GM23338 (cell line): ENCODE measurements at regions not wholly inside any gene's neighbourhood (a gene's known extent, or its start where the extent isn't known, plus 50 kb on each side); places are given as distances from the start of the nearest gene placed in this dataset.

Experiments
- ATAC-seq: fragments of 200-7000 bp; cut with Tn5 transposase; 3 replicates; pipeline ENCODE4 v1.9.1; 2020
- DNase-seq: peaks from one replicate; pipeline ENCODE4 v3.0.0-alpha.2; 2015; ENCODE audit warnings: low spot score
- H2AFZ ChIP-seq: fragments of 200-600 bp; sonication (generic); 2 replicates; pipeline ENCODE4 v1.8.0; 2016; ENCODE audit warnings: antibody characterized with exemption, mild to moderate bottlenecking, moderate library complexity
- H3F3A ChIP-seq: fragments of 200-600 bp; sonication (generic); replicated peaks from 2 replicates; pipeline ENCODE4 v1.8.0; 2017; ENCODE audit warnings: antibody characterized with exemption, mixed run types, low read depth
- H3K27ac ChIP-seq: fragments of 200-600 bp; sonication (generic); 2 replicates; pipeline ENCODE4 v1.6.1; 2016; ENCODE audit warnings: low read depth
- H3K27me3 ChIP-seq: fragments of 200-600 bp; sonication (generic); 2 replicates; pipeline ENCODE4 v1.8.0; 2016; ENCODE audit warnings: mild to moderate bottlenecking, mixed run types, moderate library complexity; ENCODE audit not compliant: insufficient read depth
- H3K36me3 ChIP-seq: fragments of 200-600 bp; sonication (generic); 2 replicates; pipeline ENCODE4 v1.8.0; 2016; ENCODE audit warnings: mild to moderate bottlenecking; ENCODE audit not compliant: insufficient read depth
- H3K4me1 ChIP-seq: fragments of 200-600 bp; sonication (generic); 2 replicates; pipeline ENCODE4 v1.8.0; 2016; ENCODE audit warnings: mild to moderate bottlenecking, moderate library complexity; ENCODE audit not compliant: insufficient read depth
- H3K4me2 ChIP-seq: fragments of 200-600 bp; sonication (generic); 2 replicates; pipeline ENCODE4 v1.7.1; 2017; ENCODE audit warnings: mixed run types
- H3K4me3 ChIP-seq: fragments of 200-600 bp; sonication (generic); 2 replicates; pipeline ENCODE4 v1.6.1; 2016; ENCODE audit warnings: mixed run types
- H3K79me2 ChIP-seq: fragments of 200-600 bp; sonication (generic); replicated peaks from 2 replicates; pipeline ENCODE4 v1.8.0; 2017; ENCODE audit warnings: mild to moderate bottlenecking; ENCODE audit not compliant: insufficient read depth
- H3K9me2 ChIP-seq: fragments of 200-600 bp; sonication (generic); 2 replicates; pipeline ENCODE4 v1.8.0; 2017; ENCODE audit not compliant: insufficient read depth
- H4K20me1 ChIP-seq: fragments of 200-600 bp; sonication (generic); replicated peaks from 2 replicates; pipeline ENCODE4 v1.8.0; 2017; ENCODE audit warnings: mild to moderate bottlenecking; ENCODE audit not compliant: insufficient read depth
- H3K27ac Mint-ChIP-seq: 2 replicates; pipeline ENCODE4 v1.8.0; 2020; ENCODE audit warnings: inconsistent platforms, mild to moderate bottlenecking, moderate library complexity, mixed read lengths
- H3K27me3 Mint-ChIP-seq: 3 replicates; pipeline ENCODE4 v1.8.0; 2022; ENCODE audit warnings: low read depth, mild to moderate bottlenecking, moderate library complexity, mixed read lengths, inconsistent platforms; ENCODE audit not compliant: insufficient read depth, poor library complexity
- H3K36me3 Mint-ChIP-seq: 3 replicates; pipeline ENCODE4 v1.8.0; 2021; ENCODE audit warnings: low read depth, mild to moderate bottlenecking, inconsistent platforms, moderate library complexity, mixed read lengths
- H3K4me1 Mint-ChIP-seq: 3 replicates; pipeline ENCODE4 v1.8.0; 2020; ENCODE audit warnings: mild to moderate bottlenecking, inconsistent platforms, mixed read lengths
- H3K4me3 Mint-ChIP-seq: 3 replicates; pipeline ENCODE4 v1.8.0; 2021; ENCODE audit warnings: moderate library complexity, mild to moderate bottlenecking, inconsistent platforms, mixed read lengths
- H3K9me3 Mint-ChIP-seq: 3 replicates; pipeline ENCODE4 v1.8.0; 2020; ENCODE audit warnings: moderate library complexity, mild to moderate bottlenecking, inconsistent platforms, mixed read lengths
- CTCF ChIP-seq, 2 experiments: fragments of 200-600 bp in 1 of 2; sonication (generic) in 1 of 2; conservative IDR thresholded peaks; 2 replicates each; pipeline versions ENCODE4 v1.5.1 to v1.6.1; 2016 to 2017; ENCODE audit warnings: antibody characterized with exemption in 2 of 2, low read depth in 2 of 2, mild to moderate bottlenecking in 2 of 2, moderate library complexity in 1 of 2
- EZH2phosphoT487 ChIP-seq: fragments of 200-600 bp; sonication (generic); IDR thresholded peaks from one replicate; pipeline ENCODE4 v1.8.1; 2018; ENCODE audit warnings: antibody characterized with exemption; ENCODE audit not compliant: unreplicated experiment
- JUNB ChIP-seq: IDR thresholded peaks from one replicate; pipeline ENCODE4 v1.6.1; 2016; ENCODE audit warnings: antibody characterized with exemption; ENCODE audit not compliant: unreplicated experiment
- NANOG ChIP-seq: IDR thresholded peaks from 2 replicates; pipeline ENCODE4 v1.6.1; 2016; ENCODE audit warnings: antibody characterized with exemption, borderline replicate concordance
- POLR2AphosphoS5 ChIP-seq: IDR thresholded peaks from 2 replicates; pipeline ENCODE4 v1.6.1; 2016; ENCODE audit warnings: antibody characterized with exemption, low read depth
- STAT1 ChIP-seq: IDR thresholded peaks from one replicate; pipeline ENCODE4 v1.6.1; 2016; ENCODE audit warnings: antibody characterized with exemption; ENCODE audit not compliant: unreplicated experiment
- TF ChIP-seq, protein P1 (sequence below): fragments of 250-450 bp; sonication (Bioruptor Pico); IDR thresholded peaks from 2 replicates; pipeline ENCODE4 v1.5.0; 2020; ENCODE audit warnings: mild to moderate bottlenecking, moderate library complexity
- TF ChIP-seq, protein P2 (sequence below): IDR thresholded peaks from 2 replicates; pipeline ENCODE4 v1.6.1; 2016; ENCODE audit warnings: antibody characterized with exemption

DNA sequence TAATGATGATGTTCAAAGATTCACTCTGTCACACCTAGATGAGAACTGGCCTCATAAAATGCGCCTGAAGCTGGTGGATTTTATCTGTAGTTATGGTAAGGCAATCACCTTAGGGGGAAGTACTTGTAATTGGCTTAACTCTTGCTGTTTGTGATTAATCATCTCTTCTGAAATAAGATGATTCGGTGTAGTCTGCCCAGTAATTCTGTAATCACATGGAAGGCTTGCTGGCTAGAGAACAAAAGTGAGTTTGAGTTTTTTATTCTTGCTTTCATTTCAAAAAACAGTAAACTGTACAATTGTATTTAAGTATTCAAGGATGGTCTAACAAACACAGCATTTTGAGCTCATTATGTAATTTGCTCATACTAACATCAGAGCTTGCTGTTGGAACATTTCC, 72.1 kb downstream of the OTOL1 start:
- Histone ChIP-seq H3K9me2 (no peaks in the 10 kb centered on the region), H3K79me2 (no peaks in the 10 kb centered on the region), H3F3A (no peaks in the 10 kb centered on the region), H3K4me3 (no peak overlapping the region), H3K4me1 (no peaks in the 10 kb centered on the region), H2AFZ (peak overlapping the region; percentile 64), H3K36me3 (no peaks in the 10 kb centered on the region), H3K4me2 (no peak overlapping the region), H4K20me1 (no peaks in the 10 kb centered on the region), H3K27ac (no peak overlapping the region), H3K27me3 (no peaks in the 10 kb centered on the region)
- H3K27ac Mint-ChIP-seq, result no peak overlapping the region
- H3K27me3 Mint-ChIP-seq, result peaks cover 2% of the 10 kb centered on the region
- no peak overlapping the region for H3K4me3 Mint-ChIP-seq
- no peaks in the 10 kb centered on the region for H3K9me3 Mint-ChIP-seq
- H3K4me1 Mint-ChIP-seq, result no peaks in the 10 kb centered on the region
- DNase-seq, result no peak
- TF ChIP-seq STAT1 (no peak), NANOG (no peak), POLR2AphosphoS5 (no peak), JUNB (no peak), EZH2phosphoT487 (no peak), CTCF (conservative IDR thresholded peaks at IDR 0.05; ENCODE audit: low read depth in 2 of 2) (no peak)
- TF ChIP-seq, protein P1, sequence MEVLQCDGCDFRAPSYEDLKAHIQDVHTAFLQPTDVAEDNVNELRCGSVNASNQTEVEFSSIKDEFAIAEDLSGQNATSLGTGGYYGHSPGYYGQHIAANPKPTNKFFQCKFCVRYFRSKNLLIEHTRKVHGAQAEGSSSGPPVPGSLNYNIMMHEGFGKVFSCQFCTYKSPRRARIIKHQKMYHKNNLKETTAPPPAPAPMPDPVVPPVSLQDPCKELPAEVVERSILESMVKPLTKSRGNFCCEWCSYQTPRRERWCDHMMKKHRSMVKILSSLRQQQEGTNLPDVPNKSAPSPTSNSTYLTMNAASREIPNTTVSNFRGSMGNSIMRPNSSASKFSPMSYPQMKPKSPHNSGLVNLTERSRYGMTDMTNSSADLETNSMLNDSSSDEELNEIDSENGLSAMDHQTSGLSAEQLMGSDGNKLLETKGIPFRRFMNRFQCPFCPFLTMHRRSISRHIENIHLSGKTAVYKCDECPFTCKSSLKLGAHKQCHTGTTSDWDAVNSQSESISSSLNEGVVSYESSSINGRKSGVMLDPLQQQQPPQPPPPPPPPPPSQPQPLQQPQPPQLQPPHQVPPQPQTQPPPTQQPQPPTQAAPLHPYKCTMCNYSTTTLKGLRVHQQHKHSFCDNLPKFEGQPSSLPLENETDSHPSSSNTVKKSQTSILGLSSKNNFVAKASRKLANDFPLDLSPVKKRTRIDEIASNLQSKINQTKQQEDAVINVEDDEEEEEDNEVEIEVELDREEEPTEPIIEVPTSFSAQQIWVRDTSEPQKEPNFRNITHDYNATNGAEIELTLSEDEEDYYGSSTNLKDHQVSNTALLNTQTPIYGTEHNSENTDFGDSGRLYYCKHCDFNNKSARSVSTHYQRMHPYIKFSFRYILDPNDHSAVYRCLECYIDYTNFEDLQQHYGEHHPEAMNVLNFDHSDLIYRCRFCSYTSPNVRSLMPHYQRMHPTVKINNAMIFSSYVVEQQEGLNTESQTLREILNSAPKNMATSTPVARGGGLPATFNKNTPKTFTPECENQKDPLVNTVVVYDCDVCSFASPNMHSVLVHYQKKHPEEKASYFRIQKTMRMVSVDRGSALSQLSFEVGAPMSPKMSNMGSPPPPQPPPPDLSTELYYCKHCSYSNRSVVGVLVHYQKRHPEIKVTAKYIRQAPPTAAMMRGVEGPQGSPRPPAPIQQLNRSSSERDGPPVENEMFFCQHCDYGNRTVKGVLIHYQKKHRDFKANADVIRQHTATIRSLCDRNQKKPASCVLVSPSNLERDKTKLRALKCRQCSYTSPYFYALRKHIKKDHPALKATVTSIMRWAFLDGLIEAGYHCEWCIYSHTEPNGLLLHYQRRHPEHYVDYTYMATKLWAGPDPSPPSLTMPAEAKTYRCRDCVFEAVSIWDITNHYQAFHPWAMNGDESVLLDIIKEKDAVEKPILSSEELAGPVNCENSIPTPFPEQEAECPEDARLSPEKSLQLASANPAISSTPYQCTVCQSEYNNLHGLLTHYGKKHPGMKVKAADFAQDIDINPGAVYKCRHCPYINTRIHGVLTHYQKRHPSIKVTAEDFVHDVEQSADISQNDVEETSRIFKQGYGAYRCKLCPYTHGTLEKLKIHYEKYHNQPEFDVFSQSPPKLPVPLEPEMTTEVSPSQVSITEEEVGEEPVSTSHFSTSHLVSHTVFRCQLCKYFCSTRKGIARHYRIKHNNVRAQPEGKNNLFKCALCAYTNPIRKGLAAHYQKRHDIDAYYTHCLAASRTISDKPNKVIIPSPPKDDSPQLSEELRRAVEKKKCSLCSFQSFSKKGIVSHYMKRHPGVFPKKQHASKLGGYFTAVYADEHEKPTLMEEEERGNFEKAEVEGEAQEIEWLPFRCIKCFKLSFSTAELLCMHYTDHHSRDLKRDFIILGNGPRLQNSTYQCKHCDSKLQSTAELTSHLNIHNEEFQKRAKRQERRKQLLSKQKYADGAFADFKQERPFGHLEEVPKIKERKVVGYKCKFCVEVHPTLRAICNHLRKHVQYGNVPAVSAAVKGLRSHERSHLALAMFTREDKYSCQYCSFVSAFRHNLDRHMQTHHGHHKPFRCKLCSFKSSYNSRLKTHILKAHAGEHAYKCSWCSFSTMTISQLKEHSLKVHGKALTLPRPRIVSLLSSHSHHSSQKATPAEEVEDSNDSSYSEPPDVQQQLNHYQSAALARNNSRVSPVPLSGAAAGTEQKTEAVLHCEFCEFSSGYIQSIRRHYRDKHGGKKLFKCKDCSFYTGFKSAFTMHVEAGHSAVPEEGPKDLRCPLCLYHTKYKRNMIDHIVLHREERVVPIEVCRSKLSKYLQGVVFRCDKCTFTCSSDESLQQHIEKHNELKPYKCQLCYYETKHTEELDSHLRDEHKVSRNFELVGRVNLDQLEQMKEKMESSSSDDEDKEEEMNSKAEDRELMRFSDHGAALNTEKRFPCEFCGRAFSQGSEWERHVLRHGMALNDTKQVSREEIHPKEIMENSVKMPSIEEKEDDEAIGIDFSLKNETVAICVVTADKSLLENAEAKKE (CRISPR knock-in tag), result no peak
- TF ChIP-seq, protein P2, sequence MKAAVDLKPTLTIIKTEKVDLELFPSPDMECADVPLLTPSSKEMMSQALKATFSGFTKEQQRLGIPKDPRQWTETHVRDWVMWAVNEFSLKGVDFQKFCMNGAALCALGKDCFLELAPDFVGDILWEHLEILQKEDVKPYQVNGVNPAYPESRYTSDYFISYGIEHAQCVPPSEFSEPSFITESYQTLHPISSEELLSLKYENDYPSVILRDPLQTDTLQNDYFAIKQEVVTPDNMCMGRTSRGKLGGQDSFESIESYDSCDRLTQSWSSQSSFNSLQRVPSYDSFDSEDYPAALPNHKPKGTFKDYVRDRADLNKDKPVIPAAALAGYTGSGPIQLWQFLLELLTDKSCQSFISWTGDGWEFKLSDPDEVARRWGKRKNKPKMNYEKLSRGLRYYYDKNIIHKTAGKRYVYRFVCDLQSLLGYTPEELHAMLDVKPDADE, result no peak
- no peak for ATAC-seq
- no peaks in the 10 kb centered on the region for H3K36me3 Mint-ChIP-seq
